Stomach (tissue), 4 donors: ENCODE measurements at regions not wholly inside any gene's neighbourhood (a gene's known extent, or its start where the extent isn't known, plus 50 kb on each side); places are given as distances from the start of the nearest gene placed in this dataset.

ENCODE experiments used
- CTCF ChIP-seq, 7 experiments: fragments of 450-650 bp in 4 of 7; fragments of 200-600 bp in 3 of 7; sonication (generic) in 3 of 7; IDR thresholded peaks; one replicate each; pipeline ENCODE4 v1.5.1; 2016 to 2019; ENCODE audit warnings: antibody characterized with exemption in 7 of 7, control low read depth in 2 of 7, mild to moderate bottlenecking in 1 of 7
- EP300 ChIP-seq: sonication (generic); formaldehyde crosslinking; IDR thresholded peaks from one replicate; pipeline ENCODE4 v1.6.1; 2017; ENCODE audit warnings: antibody characterized with exemption
- POLR2A ChIP-seq, 4 donors: fragments of 450-650 bp; IDR thresholded peaks; one replicate each; pipeline ENCODE4 v1.6.1; 2016; ENCODE audit warnings: antibody characterized with exemption in 4 of 4, control low read depth in 2 of 4, mild to moderate bottlenecking in 1 of 4, moderate library complexity in 1 of 4
- POLR2AphosphoS5 ChIP-seq, 3 donors: sonication (generic); formaldehyde crosslinking; IDR thresholded peaks; one replicate each; pipeline ENCODE4 v1.6.1; 2016; ENCODE audit warnings: antibody characterized with exemption in 3 of 3

- TF ChIP-seq EP300 (no peak), CTCF (IDR thresholded peaks at IDR 0.05) (no peak), POLR2A (IDR thresholded peaks at IDR 0.05) (no peak), POLR2AphosphoS5 (IDR thresholded peaks at IDR 0.05) (no peak)
Observed at GRCh38 chr5:84863020-84863419, 478.3 kb upstream of the EDIL3 start.
